H1 (cell line): ENCODE measurements at regions not wholly inside any gene's neighbourhood (a gene's known extent, or its start where the extent isn't known, plus 50 kb on each side); places are given as distances from the start of the nearest gene placed in this dataset.

Source experiments
- CTCF ChIA-PET: fragments of 300-600 bp; sonication (Branson Sonifier 250); formaldehyde crosslinking; loops from one replicate; lab custom pipeline; 2021; ENCODE audit not compliant: partially characterized antibody; lab: Charles Lee
- POLR2A ChIA-PET: fragments of 300-600 bp; sonication (Branson Sonifier 250); formaldehyde crosslinking; loops from one replicate; lab custom pipeline; 2021; ENCODE audit warnings: inconsistent platforms; ENCODE audit not compliant: partially characterized antibody; lab: Charles Lee
- DNase-seq, 2 experiments: peaks; one replicate each; pipeline versions ENCODE4 v3.0.0 to v3.0.0-alpha.2; 2010 to 2022; ENCODE audit warnings: low spot score in 2 of 2, low read depth in 1 of 2, mixed read lengths in 1 of 2
- FAIRE-seq: peaks from 2 replicates; lab custom pipeline; 2011; peaks lifted over from hg19 to GRCh38; lab: Jason Lieb, UNC
- H2AFZ ChIP-seq: 2 replicates; pipeline ENCODE4 v1.8.1; 2012; ENCODE audit warnings: low read length, inconsistent platforms
- H2AK5ac ChIP-seq: 2 replicates; pipeline ENCODE4 v1.6.1; 2013; ENCODE audit warnings: low read depth, low read length
- H2BK120ac ChIP-seq: replicated peaks from 2 replicates; pipeline ENCODE3; 2013; ENCODE audit warnings: low read depth, low read length, inconsistent platforms
- H2BK12ac ChIP-seq: 2 replicates; pipeline ENCODE4 v1.6.1; 2013; ENCODE audit warnings: low read depth, low read length
- H2BK15ac ChIP-seq: 2 replicates; pipeline ENCODE4 v1.6.1; 2013; ENCODE audit warnings: low read length
- H2BK20ac ChIP-seq: 2 replicates; pipeline ENCODE4 v1.6.1; 2013; ENCODE audit warnings: low read length
- H2BK5ac ChIP-seq: 2 replicates; pipeline ENCODE4 v1.6.1; 2013; ENCODE audit warnings: low read depth, low read length
- H3K14ac ChIP-seq: 2 replicates; pipeline ENCODE4 v1.6.1; 2013; ENCODE audit warnings: inconsistent platforms; ENCODE audit not compliant: insufficient read length
- H3K18ac ChIP-seq: 2 replicates; pipeline ENCODE4 v1.6.1; 2013; ENCODE audit warnings: low read length; ENCODE audit errors: extremely low read depth
- H3K23ac ChIP-seq: 2 replicates; pipeline ENCODE4 v1.6.1; 2013; ENCODE audit warnings: inconsistent platforms; ENCODE audit not compliant: insufficient read length
- H3K23me2 ChIP-seq: 2 replicates; pipeline ENCODE4 v1.6.1; 2013; ENCODE audit warnings: low read depth, low read length
- H3K27ac ChIP-seq: 2 replicates; pipeline ENCODE4 v1.6.1; 2011; ENCODE audit warnings: low read depth, low read length, inconsistent platforms
- H3K27me3 ChIP-seq, 4 experiments: replicated peaks in 1 of 4; 1 replicate in 1 of 4; 2 replicates in 3 of 4; pipeline versions ENCODE4 v1.6.1 to v1.8.1; 2011 to 2013; ENCODE audit warnings: low read length in 3 of 4, mild to moderate bottlenecking in 3 of 4, inconsistent platforms in 2 of 4, mixed read lengths in 2 of 4, moderate library complexity in 1 of 4; ENCODE audit not compliant: control insufficient read depth in 3 of 4, insufficient read depth in 3 of 4; ENCODE audit errors: extremely low read depth in 1 of 4
- H3K36me3 ChIP-seq, 4 experiments: 2 replicates each; pipeline versions ENCODE4 v1.6.1 to v1.8.1; 2011 to 2013; ENCODE audit warnings: mild to moderate bottlenecking in 4 of 4, low read length in 3 of 4, moderate library complexity in 2 of 4, control low read depth in 1 of 4, inconsistent platforms in 1 of 4; ENCODE audit not compliant: insufficient read depth in 4 of 4, control insufficient read depth in 2 of 4
- H3K4ac ChIP-seq: replicated peaks from 2 replicates; pipeline ENCODE3; 2013; ENCODE audit warnings: low read length, low read depth, mixed read lengths, inconsistent platforms; ENCODE audit not compliant: insufficient read length
- H3K4me1 ChIP-seq, 4 experiments: replicated peaks in 1 of 4; 1 replicate in 1 of 4; 2 replicates in 3 of 4; pipeline versions ENCODE4 v1.6.1 to v1.8.1; 2011 to 2013; ENCODE audit warnings: low read length in 3 of 4, inconsistent platforms in 2 of 4, mixed read lengths in 1 of 4; ENCODE audit not compliant: insufficient read depth in 4 of 4, control insufficient read depth in 3 of 4
- H3K4me2 ChIP-seq, 2 experiments: 2 replicates each; pipeline versions ENCODE4 v1.6.1 to v1.8.1; 2011 to 2013; ENCODE audit warnings: low read depth in 2 of 2, low read length in 2 of 2, control low read depth in 1 of 2, inconsistent platforms in 1 of 2, mild to moderate bottlenecking in 1 of 2; ENCODE audit not compliant: insufficient read depth in 1 of 2
- H3K4me3 ChIP-seq, 4 experiments: fragments of 200-600, 300-600 bp in 1 of 4; sonication (generic), shearing (Covaris generic), sonication (Bioruptor Twin) in 1 of 4; 2 replicates each; pipeline versions ENCODE4 v1.5.1 to v1.8.1; 2011 to 2016; ENCODE audit warnings: low read length in 4 of 4, low read depth in 3 of 4, control low read depth in 2 of 4, inconsistent platforms in 2 of 4, mild to moderate bottlenecking in 2 of 4, mixed read lengths in 1 of 4, moderate library complexity in 1 of 4; ENCODE audit not compliant: insufficient read depth in 2 of 4; ENCODE audit errors: extremely low read depth in 1 of 4
- H3K56ac ChIP-seq: replicated peaks from 2 replicates; pipeline ENCODE3; 2013; ENCODE audit warnings: low read depth, mild to moderate bottlenecking, mixed read lengths, low read length, inconsistent platforms; ENCODE audit not compliant: insufficient read length
- H3K79me1 ChIP-seq: 2 replicates; pipeline ENCODE4 v1.6.1; 2013; ENCODE audit warnings: low read depth, low read length, control low read depth
- H3K79me2 ChIP-seq, 2 experiments: 2 replicates each; pipeline versions ENCODE4 v1.6.1 to v1.8.1; 2012 to 2013; ENCODE audit warnings: low read length in 2 of 2, mild to moderate bottlenecking in 2 of 2, inconsistent platforms in 1 of 2; ENCODE audit not compliant: insufficient read depth in 2 of 2, control insufficient read depth in 1 of 2
- H3K9ac ChIP-seq, 4 experiments: replicated peaks in 1 of 4; 1 replicate in 1 of 4; 2 replicates in 3 of 4; pipeline versions ENCODE4 v1.6.1 to v1.8.1; 2011 to 2013; ENCODE audit warnings: low read depth in 3 of 4, low read length in 3 of 4, control low read depth in 2 of 4, mild to moderate bottlenecking in 2 of 4, moderate library complexity in 2 of 4, inconsistent platforms in 1 of 4; ENCODE audit errors: extremely low read depth in 1 of 4
- H3K9me3 ChIP-seq, 2 experiments: 2 replicates each; pipeline versions ENCODE4 v1.6.1 to v1.8.1; 2012 to 2013; ENCODE audit warnings: mild to moderate bottlenecking in 2 of 2, moderate library complexity in 2 of 2, control low read depth in 1 of 2, inconsistent platforms in 1 of 2, low read depth in 1 of 2, low read length in 1 of 2, mixed read lengths in 1 of 2; ENCODE audit not compliant: insufficient read depth in 2 of 2
- H4K20me1 ChIP-seq, 2 experiments: replicated peaks in 1 of 2; 2 replicates each; pipeline versions ENCODE3 to v1.8.1; 2011 to 2013; ENCODE audit warnings: inconsistent platforms in 2 of 2, low read length in 2 of 2, mild to moderate bottlenecking in 1 of 2; ENCODE audit not compliant: insufficient read depth in 2 of 2, control insufficient read depth in 1 of 2
- H4K5ac ChIP-seq: 2 replicates; pipeline ENCODE4 v1.6.1; 2013; ENCODE audit warnings: low read length, low read depth, mixed read lengths, inconsistent platforms; ENCODE audit not compliant: insufficient read length
- H4K8ac ChIP-seq: 2 replicates; pipeline ENCODE4 v1.8.0; 2013; ENCODE audit warnings: mild to moderate bottlenecking, moderate library complexity, low read length, inconsistent platforms; ENCODE audit not compliant: insufficient read depth; ENCODE audit errors: extremely low read depth
- H4K91ac ChIP-seq: replicated peaks from 2 replicates; pipeline ENCODE3; 2013; ENCODE audit warnings: low read length, mixed read lengths, inconsistent platforms; ENCODE audit not compliant: insufficient read length
- CBX5 ChIP-seq: fragments of 300-800, 300-1000 bp; sonication (generic); IDR thresholded peaks from 2 replicates; pipeline ENCODE4 v1.7.1; 2016; ENCODE audit warnings: antibody characterized with exemption, low read length, low read depth
- GABPA ChIP-seq: IDR thresholded peaks from 2 replicates; pipeline ENCODE4 v1.6.1; 2011; ENCODE audit warnings: mild to moderate bottlenecking, low read length, moderate library complexity, borderline replicate concordance; ENCODE audit not compliant: insufficient read depth
- KDM1A ChIP-seq: fragments of 200-600, 300-600 bp; sonication (generic); IDR thresholded peaks from 2 replicates; pipeline ENCODE4 v1.7.1; 2016; ENCODE audit warnings: mild to moderate bottlenecking, low read length, borderline replicate concordance
- SAP30 ChIP-seq: fragments of 300-600 bp; sonication (generic); IDR thresholded peaks from 2 replicates; pipeline ENCODE4 v1.7.1; 2012; ENCODE audit warnings: low read length, moderate library complexity, mild to moderate bottlenecking, inconsistent platforms; ENCODE audit not compliant: insufficient read depth, insufficient replicate concordance
- SP1 ChIP-seq: IDR thresholded peaks from 2 replicates; pipeline ENCODE4 v1.6.1; 2011; ENCODE audit warnings: low read depth, low read length
- WGBS, 2 experiments: shearing (Covaris generic) in 1 of 2; methylation state at CpG; one replicate each; pipeline versions ENCODE4 v1.1.6 to v1.1.7; 2013 to 2015; ENCODE audit warnings: low lambda C conversion rate in 2 of 2, mixed read lengths in 2 of 2, inconsistent platforms in 1 of 2, low coverage in 1 of 2, missing lambda C conversion rate in 1 of 2; ENCODE audit not compliant: insufficient replicate concordance in 2 of 2, insufficient coverage in 1 of 2, insufficient read length in 1 of 2; ENCODE audit errors: extremely low coverage in 1 of 2, missing lambda C conversion rate in 1 of 2; 5-methylcytosine and 5-hydroxymethylcytosine counted together

GRCh38 chr18:10262566-10262965 lies 191.9 kb upstream of the APCDD1 start:
- WGBS, 2 experiments = 91% methylated on average over 9 of the region's 9 CpGs; no CpG with 5 or more reads in 1 of the 2 experiments
- Histone ChIP-seq H2AK5ac (no peak overlapping the region), H3K4me3 (no peak overlapping the region), H3K36me3 (no peaks in the 10 kb centered on the region), H3K23ac (no peak overlapping the region), H3K23me2 (no peaks in the 10 kb centered on the region), H3K56ac (no peak overlapping the region), H2BK120ac (no peak overlapping the region), H2BK20ac (no peak overlapping the region), H2BK5ac (no peak overlapping the region), H3K4me2 (no peak overlapping the region), H2AFZ (no peak overlapping the region), H2BK12ac (no peak overlapping the region), H4K8ac (no peak overlapping the region), H3K79me2 (no peaks in the 10 kb centered on the region), H3K27me3 (no peaks in the 10 kb centered on the region), H4K20me1 (no peaks in the 10 kb centered on the region), H4K91ac (no peak overlapping the region), H3K4ac (no peak overlapping the region), H3K27ac (no peak overlapping the region), H3K14ac (no peak overlapping the region), H3K4me1 (no peaks in the 10 kb centered on the region), H4K5ac (no peak overlapping the region), H3K79me1 (no peaks in the 10 kb centered on the region), H3K18ac (no peak overlapping the region), H3K9me3 (peaks cover 0 to 7% of the 10 kb centered on the region in 2 experiments; a peak in 2 of 4 replicates), H3K9ac (no peak overlapping the region), H2BK15ac (no peak overlapping the region)
- FAIRE-seq = no peak
- POLR2A ChIA-PET = no interaction called here
- CTCF ChIA-PET = no interaction called here
- DNase-seq = no peak
- TF ChIP-seq SAP30 = no peak
- TF ChIP-seq SP1 = no peak
- TF ChIP-seq CBX5 = no peak
- TF ChIP-seq KDM1A = no peak
- TF ChIP-seq GABPA = no peak
